Rectal smooth muscle tissue (tissue), 1 donor: ENCODE measurements at regions not wholly inside any gene's neighbourhood (a gene's known extent, or its start where the extent isn't known, plus 50 kb on each side); places are given as distances from the start of the nearest gene placed in this dataset.

Source experiments
- H3K27ac ChIP-seq: one replicate; pipeline ENCODE4 v1.7.0; 2013; ENCODE audit warnings: low read depth, low read length, inconsistent platforms
- H3K27me3 ChIP-seq: one replicate; pipeline ENCODE4 v1.7.0; 2013; ENCODE audit warnings: low read length; ENCODE audit not compliant: control insufficient read depth, insufficient read depth
- H3K36me3 ChIP-seq: one replicate; pipeline ENCODE4 v1.7.0; 2013; ENCODE audit warnings: low read length; ENCODE audit not compliant: control insufficient read depth, insufficient read depth
- H3K4me1 ChIP-seq: one replicate; pipeline ENCODE4 v1.7.0; 2013; ENCODE audit warnings: low read length; ENCODE audit not compliant: control insufficient read depth, insufficient read depth
- H3K4me3 ChIP-seq: one replicate; pipeline ENCODE4 v1.7.0; 2013; ENCODE audit warnings: low read length
- H3K9ac ChIP-seq: one replicate; pipeline ENCODE4 v1.7.0; 2013; ENCODE audit warnings: low read length

DNA sequence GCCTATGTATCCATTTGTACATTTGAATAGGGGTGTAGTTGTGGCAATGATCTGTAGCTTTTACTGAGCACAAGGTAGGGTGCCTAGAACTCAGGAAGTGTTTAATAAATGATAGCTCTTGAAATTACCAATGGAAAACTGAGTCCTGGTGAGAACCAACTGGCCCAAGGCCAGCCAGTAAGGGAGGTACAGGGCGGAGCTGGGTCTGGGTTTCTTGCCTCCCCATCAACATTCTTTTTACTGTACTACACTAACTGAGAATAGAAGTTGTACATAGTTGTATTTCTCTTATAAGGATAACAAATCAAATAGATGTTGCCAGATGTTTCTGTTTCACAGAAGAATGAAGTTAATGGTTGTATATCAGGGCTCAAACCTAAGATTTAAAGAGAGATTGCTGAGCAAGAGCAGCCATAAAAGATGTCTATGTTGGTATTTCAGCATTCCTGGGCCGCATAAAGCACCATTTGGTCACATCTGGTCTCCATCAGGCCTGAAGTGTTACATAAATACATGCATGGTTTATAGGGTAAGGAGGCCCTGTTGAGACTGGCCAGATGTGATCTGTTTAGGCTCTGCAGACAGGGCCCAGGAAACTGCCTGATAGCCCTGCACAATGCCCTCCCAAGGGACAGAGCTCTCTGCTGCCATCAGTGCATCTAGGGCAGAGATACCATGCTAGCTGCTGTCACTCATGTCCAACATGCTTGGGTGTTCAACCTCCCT lies 210.5 kb downstream of the NXNL2 start:
- H3K36me3 ChIP-seq, result no peaks in the 10 kb centered on the region
- H3K27me3 ChIP-seq, result no peaks in the 10 kb centered on the region
- peak overlapping the region; percentile 38 for H3K27ac ChIP-seq
- H3K4me3 ChIP-seq, result no peak overlapping the region
- no peak overlapping the region for H3K9ac ChIP-seq
- H3K4me1 ChIP-seq, result peaks cover 55% of the 10 kb centered on the region

DNA sequence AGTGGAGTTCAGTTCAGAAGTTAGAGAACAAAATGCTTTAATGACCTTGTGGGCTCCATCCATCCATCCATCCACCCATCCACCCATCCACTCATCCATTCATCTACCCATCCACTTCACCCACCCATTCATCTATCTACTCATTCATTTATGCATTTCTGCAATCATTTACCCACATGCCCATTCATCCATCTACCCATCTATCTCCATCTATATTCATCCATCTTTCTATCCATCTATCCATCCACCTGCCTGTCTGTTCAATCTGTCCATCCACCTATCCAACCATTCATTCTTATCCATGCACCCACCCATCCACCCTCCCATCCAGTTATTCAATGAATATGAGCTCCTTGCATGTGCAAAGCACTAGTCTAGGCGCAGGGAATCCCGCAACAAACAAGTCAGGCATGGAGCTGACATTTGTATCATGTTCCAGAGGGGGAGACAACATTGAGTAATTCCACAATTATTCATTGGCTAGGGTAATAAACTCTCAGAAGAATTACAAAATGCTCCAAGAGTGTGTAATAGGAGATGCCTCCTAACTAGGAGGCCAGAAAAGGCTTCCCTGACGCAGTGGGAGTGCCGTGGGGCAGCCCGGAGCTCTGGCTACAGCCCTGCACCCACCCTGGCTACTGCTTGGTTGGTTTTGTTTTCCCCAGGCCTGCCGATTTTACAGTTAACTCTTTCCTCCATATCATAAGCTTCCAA lies 211.2 kb downstream of the NXNL2 start:
- no peak overlapping the region for H3K9ac ChIP-seq
- H3K4me1 ChIP-seq, result peaks cover 55% of the 10 kb centered on the region
- peak overlapping the region; percentile 32 for H3K27ac ChIP-seq
- H3K36me3 ChIP-seq, result no peaks in the 10 kb centered on the region
- H3K27me3 ChIP-seq, result no peaks in the 10 kb centered on the region
- no peak overlapping the region for H3K4me3 ChIP-seq

DNA sequence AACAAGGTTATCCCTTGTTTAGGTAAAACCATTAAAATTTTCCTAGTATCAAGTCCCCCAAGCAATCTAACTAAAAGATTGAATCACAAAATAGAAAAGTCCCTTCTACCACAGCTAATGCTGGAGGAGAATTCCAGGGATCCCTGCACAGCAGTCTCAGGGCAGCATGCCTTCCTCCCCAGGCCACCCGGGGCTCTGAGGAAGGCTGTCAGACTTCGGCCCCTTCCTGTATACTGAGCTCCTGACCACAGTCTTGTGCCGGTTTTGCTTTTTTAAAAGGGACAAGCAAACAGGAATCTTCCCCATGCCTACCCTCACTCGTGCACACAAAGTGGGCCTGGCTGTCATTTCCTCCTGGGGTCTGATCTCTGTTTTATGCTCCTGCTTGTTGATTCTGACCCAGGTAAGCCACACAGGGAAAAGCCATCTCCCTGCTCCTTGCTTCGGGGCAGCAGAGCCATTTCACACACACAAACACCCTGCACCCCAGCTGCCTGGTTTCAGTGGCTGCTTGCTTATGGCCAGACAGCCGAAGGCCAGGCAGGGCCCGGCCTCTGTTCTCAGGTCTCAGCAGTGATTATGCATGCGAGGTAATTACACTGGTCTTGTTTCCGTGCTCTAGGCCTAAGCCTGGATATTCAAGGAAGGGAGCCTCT lies 211.9 kb downstream of the NXNL2 start:
- Histone ChIP-seq H3K27ac (peak overlapping the region; percentile 32), H3K9ac (no peak overlapping the region), H3K4me1 (peaks cover 55% of the 10 kb centered on the region)

DNA sequence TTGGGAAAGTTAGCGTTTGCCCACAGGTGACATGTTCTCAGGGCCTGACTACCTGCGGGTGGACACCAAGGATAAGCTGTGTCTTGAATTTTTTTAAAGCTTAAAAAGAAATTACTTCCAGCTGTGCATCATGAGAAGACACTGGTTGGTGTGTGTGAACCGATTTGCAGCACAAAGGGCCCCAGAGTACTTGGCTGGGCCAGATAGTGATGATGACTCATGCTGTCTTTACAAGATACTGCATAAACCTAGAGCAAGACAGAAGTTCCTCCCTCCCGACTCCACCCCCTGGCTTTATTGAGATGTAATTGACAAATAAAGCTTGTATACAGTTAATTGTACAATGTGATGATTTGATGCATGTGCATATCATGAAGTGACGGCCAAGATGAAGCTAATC lies 212.8 kb downstream of the NXNL2 start:
- no peak overlapping the region for H3K4me3 ChIP-seq
- H3K4me1 ChIP-seq, result peaks cover 49% of the 10 kb centered on the region
- H3K9ac ChIP-seq, result no peak overlapping the region
- no peak overlapping the region for H3K27ac ChIP-seq
- H3K36me3 ChIP-seq, result no peaks in the 10 kb centered on the region
- H3K27me3 ChIP-seq, result no peaks in the 10 kb centered on the region

More for the DNA sequence above, 211.9 kb downstream of the NXNL2 start:
- no peaks in the 10 kb centered on the region for H3K36me3 ChIP-seq
- no peak overlapping the region for H3K4me3 ChIP-seq
- H3K27me3 ChIP-seq, result no peaks in the 10 kb centered on the region

DNA sequence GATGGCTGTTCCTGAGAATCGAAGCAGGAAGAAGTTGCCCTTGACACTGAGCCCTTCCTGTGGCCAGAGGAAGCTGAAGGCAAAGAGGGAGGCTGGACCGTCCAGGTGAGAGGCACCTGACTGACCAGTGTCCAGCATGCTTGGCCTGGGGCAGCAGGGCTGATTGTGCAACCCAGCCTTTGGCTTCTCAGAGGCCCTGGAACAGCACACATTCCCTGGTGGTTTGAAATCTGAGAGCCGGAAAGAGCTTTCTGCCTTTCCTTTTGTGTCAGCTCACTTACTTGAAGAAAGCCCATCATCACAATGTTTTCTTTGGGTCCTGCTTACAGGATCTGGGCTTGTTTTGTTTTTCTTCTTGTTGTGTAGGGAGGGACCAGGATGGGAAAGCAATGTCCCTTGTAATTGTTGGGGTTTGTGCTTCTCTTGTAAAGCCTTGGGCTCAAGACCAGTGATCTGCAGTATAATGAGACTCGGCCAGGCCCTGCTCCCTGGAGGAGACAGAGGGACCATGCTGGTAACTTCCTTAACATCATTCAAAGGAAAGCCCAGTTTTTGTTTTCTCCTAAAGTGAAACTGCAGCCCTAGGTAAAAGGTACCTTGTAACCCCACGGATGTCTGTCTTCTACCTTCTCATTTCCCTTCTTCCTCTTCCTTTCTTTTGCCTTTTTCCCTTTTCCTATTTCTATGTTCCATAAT lies 213.7 kb downstream of the NXNL2 start:
- peaks cover 48% of the 10 kb centered on the region for H3K4me1 ChIP-seq

DNA sequence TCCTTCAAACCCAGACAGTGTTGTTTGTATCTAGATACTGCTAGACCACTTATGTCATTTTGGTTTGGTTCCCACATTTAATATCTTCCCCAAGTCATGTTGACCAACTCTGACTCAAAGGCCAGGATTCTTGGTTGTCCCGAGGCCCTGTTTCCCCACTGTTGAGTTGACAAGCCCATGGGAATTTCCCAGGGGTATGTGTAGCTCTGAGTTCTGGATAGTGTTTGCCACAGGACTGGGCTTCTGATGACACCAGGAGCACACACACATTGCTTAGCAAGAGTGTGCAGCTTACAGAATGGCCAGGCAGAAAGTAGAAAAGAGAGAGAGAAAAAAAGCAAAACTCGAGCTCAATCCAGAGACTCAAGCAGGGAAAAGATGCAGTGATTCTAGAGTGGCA lies 214.4 kb downstream of the NXNL2 start:
- Histone ChIP-seq H3K36me3 (no peaks in the 10 kb centered on the region), H3K4me1 (peaks cover 42% of the 10 kb centered on the region), H3K27me3 (no peaks in the 10 kb centered on the region), H3K27ac (no peak overlapping the region), H3K4me3 (no peak overlapping the region), H3K9ac (no peak overlapping the region)

More for the DNA sequence above, 213.7 kb downstream of the NXNL2 start:
- no peaks in the 10 kb centered on the region for H3K36me3 ChIP-seq
- H3K4me3 ChIP-seq, result no peak overlapping the region
- no peaks in the 10 kb centered on the region for H3K27me3 ChIP-seq
- H3K9ac ChIP-seq, result no peak overlapping the region
- H3K27ac ChIP-seq, result no peak overlapping the region

DNA sequence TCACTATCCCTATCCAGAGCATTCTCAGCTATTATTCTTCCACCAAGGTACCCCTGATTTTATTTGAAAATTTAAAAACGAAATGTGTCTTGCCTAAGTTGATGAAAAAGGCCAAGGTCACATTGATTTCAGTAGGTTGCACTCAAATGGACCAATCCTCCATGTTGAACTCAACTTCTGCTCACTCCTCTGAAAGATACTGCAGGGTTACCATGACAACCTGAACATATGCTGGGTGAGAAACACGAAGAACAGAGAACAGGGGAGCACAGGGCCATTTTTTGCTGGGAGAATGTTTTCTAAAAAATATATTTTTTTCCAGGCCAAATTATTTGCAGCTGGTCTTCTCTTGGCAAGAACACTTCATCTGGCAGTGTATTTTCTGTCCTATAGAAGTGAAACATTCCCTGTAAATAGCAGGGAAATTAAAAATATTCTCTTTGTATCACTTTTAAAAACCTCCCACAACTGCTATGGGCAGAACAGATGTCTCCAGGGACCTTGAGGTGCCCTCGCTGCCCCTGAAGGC lies 215.9 kb downstream of the NXNL2 start:
- H3K36me3 ChIP-seq, result no peaks in the 10 kb centered on the region
- no peak overlapping the region for H3K4me3 ChIP-seq
- H3K27me3 ChIP-seq, result no peaks in the 10 kb centered on the region
- H3K9ac ChIP-seq, result no peak overlapping the region
- peaks cover 31% of the 10 kb centered on the region for H3K4me1 ChIP-seq
- no peak overlapping the region for H3K27ac ChIP-seq

DNA sequence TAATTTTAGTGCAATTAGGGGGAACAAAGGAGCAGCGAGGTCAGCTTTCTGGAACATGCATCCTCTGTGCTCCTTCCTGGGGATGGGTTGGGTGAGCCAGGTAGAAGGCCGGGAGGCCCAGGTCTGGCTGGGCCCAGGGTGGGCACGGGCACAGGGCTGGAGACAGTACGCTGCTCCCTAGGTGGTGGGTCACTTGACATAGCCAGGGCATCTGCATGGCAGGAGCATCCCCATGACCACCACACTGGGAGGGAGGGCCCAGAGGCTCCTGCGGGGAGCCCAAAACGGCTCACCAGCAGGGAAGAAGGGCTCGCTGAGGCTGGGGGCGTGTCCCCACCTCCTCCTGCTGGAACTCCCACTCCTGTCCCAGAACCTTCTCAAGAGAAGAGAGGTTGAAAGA lies 216.8 kb downstream of the NXNL2 start:
- Histone ChIP-seq H3K4me1 (peaks cover 22% of the 10 kb centered on the region), H3K36me3 (no peaks in the 10 kb centered on the region), H3K4me3 (no peak overlapping the region), H3K9ac (no peak overlapping the region), H3K27ac (no peak overlapping the region), H3K27me3 (no peaks in the 10 kb centered on the region)

DNA sequence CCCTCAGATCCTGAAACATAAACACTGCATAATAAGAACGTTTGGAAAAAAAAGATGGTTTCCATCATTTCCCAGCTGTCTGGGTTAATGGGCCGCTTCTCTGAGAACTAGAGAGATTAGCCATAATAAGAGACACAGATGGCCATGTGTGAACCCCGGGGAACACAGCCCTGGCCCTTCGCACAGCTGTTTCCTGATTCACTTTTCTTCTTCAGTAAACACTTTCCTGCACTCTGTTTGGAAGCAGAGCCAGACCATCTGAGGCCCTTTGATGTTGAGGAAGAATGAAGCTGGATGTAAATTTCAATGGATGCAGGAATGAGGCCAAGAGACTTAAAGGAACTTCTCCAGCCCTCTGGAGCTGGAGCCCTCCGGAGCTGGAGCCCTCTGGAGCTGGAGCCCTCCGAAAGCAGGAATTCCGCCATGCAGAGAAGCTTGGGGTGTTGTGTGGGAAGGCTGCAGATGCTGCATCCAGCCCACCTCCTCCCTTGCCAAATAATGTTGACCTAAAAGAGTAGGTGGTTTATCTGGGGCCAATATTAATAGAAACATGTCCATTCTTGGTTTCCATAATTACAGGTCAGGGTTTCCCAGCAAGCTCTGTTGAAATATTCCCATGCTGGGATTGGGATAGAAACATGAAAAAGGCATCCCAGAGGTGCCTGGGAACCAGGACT lies 218.9 kb downstream of the NXNL2 start:
- Histone ChIP-seq H3K27ac (no peak overlapping the region), H3K4me3 (no peak overlapping the region), H3K27me3 (no peaks in the 10 kb centered on the region), H3K36me3 (no peaks in the 10 kb centered on the region), H3K4me1 (peaks cover 9% of the 10 kb centered on the region), H3K9ac (no peak overlapping the region)

DNA sequence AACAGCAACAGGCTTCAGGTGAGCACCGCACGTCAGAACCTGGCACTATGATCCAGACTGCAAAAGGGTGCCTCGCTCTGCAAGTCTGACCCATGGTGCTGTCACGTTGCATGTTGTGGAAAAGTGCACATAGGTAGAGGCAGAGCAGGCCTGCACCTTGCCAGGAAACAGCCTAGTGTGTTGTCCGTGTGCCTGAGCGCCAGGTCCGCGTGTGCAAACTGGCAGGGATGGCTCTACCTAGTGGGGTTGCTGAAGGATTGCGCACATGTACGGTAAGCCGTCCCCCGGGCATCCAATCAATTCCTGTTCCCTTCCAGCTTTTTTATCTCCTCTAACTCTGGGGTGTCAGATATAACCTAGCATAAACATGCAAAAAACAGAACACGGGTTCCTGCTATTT lies 219.5 kb downstream of the NXNL2 start:
- H3K9ac ChIP-seq, result no peak overlapping the region
- H3K4me1 ChIP-seq, result peaks cover 7% of the 10 kb centered on the region
- no peaks in the 10 kb centered on the region for H3K27me3 ChIP-seq
- no peak overlapping the region for H3K27ac ChIP-seq
- H3K4me3 ChIP-seq, result no peak overlapping the region
- no peaks in the 10 kb centered on the region for H3K36me3 ChIP-seq

DNA sequence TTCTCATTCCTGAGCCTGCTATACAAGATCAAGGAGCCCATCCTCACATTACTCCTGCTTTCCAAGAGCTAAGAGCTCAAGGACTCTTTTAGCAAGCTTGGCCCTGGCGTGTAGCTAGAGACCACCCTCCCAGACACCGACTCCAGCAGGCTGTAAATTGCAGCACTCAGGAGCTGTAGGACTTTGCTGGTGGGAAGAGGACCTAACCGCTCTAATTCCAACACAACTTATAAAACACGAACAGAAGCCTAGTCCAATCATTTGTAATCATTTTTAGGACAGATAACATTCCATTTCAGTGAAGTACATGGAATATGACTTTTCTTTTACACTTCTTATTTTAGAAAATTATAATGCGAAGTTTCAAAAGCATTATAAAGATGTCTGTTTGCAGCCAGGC lies 219.9 kb downstream of the NXNL2 start:
- H3K27me3 ChIP-seq, result no peaks in the 10 kb centered on the region
- H3K36me3 ChIP-seq, result no peaks in the 10 kb centered on the region
- no peak overlapping the region for H3K4me3 ChIP-seq
- H3K4me1 ChIP-seq, result peaks cover 5% of the 10 kb centered on the region
- no peak overlapping the region for H3K27ac ChIP-seq
- H3K9ac ChIP-seq, result no peak overlapping the region
